ACHN (cell line): ENCODE measurements at regions not wholly inside any gene's neighbourhood (a gene's known extent, or its start where the extent isn't known, plus 50 kb on each side); places are given as distances from the start of the nearest gene placed in this dataset.
"Not testable (repeated sequence)": the region's sequence is repeated elsewhere in the genome, so short reads cannot be mapped to it uniquely, and the experiment has no call there.

Experiments
- DNase-seq: peaks from one replicate; pipeline ENCODE4 v3.0.0-alpha.2; 2015
- in situ Hi-C: cut with HindIII; loops from 2 replicates; pipeline ENCODE4 v1.10.0; 2017; ENCODE audit warnings: low sequenced_read_pairs, low pct_ligation_motif_present, low pct_unique_long_range_greater_than_20kb

DNA sequence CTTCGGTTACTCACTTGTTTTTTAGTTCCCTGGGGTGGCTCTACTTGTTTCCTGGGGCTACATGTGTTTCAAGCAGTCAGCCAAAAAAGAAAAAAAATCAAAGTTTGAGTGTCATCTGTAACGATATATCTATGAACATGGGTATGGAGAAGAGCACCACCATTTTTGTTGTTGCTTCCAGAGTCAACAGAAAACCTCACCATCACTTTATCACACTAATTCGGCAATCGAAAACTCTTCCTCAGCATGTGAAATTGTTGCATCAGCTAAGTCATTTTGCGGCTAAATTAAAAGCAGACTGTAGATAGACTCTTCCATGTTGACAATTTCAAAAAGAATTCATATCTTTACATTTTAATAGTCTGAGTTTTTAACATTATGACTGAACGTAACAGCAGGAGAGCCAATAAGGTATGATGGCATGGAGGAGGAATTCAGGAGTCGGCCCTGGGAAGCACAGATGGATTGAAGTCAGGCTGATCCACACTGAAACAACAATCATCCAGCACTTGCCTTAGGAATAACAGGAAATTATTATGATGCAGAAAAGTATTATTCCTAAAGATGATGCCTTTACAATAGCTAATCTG, 455.7 kb upstream of the KLF6 start:
- DNase-seq: no peak
- in situ Hi-C loops: no loop called here

DNA sequence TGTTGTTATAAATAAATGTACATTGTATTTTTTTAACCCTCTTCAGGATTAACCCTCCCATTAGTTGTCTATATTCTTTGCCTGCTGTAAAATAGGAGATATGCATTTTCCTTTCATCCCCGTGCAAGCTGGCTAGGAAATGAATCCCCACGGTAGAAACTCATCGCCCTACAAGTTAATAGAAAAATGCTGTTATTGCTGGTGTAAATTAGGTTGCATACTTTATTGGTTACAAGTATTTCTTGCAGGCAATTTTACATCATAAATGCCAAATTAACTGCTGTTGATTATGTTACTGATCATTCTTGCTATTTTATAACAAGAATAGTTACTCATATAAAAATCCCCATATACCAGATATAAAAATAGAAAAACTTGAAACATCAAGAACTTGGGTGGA, 454.2 kb upstream of the KLF6 start:
- no peak for DNase-seq
- in situ Hi-C loops: no loop called here

GRCh38 chr10:4236905-4237304, 451.9 kb upstream of the KLF6 start:
- DNase-seq, in situ Hi-C loops: not testable (repeated sequence)

GRCh38 chr10:4234661-4235060, 449.7 kb upstream of the KLF6 start:
- no peak for DNase-seq
- in situ Hi-C loops: no loop called here

DNA sequence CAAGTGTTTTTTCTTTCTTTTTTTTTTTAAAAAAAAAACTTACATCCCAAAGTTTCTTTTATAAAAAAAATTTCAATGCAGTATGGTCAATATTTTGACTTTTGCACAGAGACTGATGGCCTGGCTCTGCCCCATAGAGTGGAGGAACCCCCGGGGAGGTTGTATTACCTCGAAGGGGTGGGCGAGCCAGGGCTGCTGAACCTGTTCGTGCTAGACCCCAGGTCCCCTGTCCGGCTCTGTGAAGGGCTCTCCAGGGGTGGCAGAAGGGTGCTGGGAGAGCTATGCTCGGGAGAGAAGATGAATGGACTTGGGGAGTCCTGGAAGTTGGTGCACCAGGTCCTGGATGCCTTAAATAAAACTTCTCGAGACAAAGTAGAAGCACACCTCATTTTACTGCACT, 446.4 kb upstream of the KLF6 start:
- in situ Hi-C loops: no loop called here
- no peak for DNase-seq

DNA sequence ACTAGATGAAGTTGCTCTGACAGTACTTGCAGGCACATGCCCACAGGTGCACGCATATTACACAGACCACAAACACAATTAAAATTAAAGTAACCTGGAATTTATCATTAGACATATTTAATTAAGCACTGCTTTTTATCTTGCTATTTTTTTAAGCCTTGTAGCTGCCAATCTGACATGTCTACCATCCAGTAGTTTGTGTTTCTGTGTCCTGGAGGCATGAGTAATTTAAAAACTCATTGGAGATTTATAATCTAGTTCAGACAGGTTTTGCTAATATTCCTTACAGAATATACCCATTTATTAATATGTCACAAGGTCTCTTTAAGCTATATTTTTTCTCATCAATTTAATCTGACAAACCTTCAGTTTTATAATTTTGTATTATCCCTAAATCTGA, 445.0 kb upstream of the KLF6 start:
- in situ Hi-C loops: no loop called here
- no peak for DNase-seq

- DNase-seq: no peak
- in situ Hi-C loops: no loop called here
Measured at GRCh38 chr10:4229106-4229505, 444.1 kb upstream of the KLF6 start.

- peak; percentile 38 for DNase-seq
- in situ Hi-C loops: no loop called here
Measured at GRCh38 chr10:4227586-4227985, 442.6 kb upstream of the KLF6 start.

DNA sequence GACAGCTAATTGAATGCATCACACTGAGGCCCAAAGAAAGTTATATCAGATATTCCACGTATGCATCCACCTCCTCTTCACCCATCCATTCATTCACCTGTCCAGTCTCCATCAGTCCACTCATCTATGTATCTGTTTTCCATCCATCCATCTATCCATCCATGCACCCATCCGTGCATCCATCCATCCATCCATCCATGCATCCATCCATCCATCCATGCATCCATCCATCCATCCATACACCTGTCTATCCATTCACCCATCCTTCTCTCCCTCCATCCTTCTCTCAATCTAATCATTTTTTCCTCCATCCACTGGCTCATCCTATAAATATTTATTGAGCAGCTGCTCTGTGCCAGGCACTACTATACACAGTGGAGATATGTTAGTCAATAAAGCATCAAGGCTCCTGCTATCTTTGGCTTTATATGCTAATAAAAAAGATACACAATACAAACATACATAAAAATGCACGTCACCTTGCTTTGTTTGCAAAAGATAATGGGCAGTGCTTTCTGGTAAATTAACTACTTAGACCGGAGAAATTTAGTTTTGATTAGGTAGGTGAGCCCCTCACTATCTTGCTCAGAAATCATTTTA, 442.0 kb upstream of the KLF6 start:
- in situ Hi-C loops: no loop called here
- DNase-seq: no peak

- DNase-seq: no peak
- in situ Hi-C loops: no loop called here
Measured at GRCh38 chr10:4224178-4224577, 439.2 kb upstream of the KLF6 start.

DNA sequence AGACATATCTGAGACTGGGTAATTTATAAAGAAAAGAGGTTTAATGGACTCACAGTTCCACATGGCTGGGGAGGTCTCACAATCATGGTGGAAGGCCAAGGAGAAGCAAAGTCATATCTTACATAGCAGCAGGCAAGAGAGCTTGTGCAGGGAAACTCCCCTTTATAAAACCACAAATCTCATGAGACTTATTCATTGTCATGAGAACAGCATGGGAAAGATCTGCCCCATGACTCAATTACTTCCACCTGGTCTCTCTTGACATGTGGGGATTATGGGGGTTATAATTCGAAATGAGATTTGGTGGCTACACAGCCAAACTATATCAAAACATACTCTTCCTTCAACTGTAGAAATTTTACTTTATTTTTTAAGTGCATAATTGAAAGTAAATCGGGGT, 436.3 kb upstream of the KLF6 start:
- in situ Hi-C loops, DNase-seq: not testable (repeated sequence)

DNA sequence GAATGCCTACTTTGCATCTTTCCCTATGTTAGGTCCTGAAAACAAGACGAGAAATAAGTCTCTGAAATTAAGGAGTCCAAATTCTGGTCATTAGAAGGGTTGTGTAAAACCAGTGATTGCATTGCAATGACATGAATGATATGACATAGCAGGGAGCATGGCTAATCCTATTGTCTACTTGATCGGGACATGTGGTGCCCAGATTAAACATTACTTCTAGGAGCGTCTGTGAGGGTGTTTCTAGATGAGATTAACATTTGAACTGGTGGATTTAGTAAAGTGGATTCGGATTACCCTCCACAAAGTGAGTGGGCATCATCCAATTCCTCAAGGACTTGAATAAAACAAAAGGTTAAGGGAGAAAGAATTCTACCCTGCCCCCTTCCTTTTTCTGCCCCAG, 434.9 kb upstream of the KLF6 start:
- in situ Hi-C loops: no loop called here
- DNase-seq: no peak

- DNase-seq: no peak
- in situ Hi-C loops: no loop called here
Measured at GRCh38 chr10:4217653-4218052, 432.6 kb upstream of the KLF6 start.

DNA sequence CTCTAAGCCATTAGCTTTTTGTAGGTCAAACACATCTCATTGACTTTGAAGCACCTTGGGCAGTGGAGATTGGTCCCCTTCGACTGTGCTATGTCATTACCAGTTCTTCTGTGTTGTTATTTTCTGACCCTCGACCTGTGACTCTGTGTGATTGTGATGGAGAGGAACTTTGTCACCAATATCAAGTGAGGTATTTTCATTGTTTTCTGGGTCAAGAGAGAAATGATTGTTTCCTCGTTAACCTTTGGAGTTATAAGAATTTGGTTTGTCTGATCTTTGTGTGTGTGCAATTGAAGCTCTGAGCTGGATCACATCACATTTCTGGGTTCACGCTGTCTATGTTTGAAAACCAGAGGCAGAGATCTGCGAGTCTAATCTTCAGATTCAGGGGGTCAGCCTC, 432.2 kb upstream of the KLF6 start:
- no peak for DNase-seq
- in situ Hi-C loops: no loop called here

DNA sequence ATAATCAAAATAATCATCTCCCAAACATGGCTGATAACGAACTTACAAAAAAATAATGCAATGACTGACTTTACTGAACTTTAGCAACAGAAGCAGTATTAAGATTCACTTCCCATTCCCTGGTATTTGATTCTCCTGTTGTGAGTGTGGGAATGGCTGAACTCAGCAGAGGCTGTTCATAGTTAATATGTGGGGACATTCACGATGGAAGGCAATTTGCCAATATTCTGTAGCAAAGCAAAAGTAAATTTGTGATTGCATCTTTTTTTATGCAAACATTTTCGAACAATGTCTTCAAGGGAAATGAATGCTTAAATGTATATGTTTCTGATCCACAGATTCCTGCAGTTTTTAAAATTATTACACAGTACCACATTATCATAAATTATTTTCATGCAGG, 431.7 kb upstream of the KLF6 start:
- DNase-seq: no peak
- in situ Hi-C loops: no loop called here

- no peak for DNase-seq
- in situ Hi-C loops: no loop called here
Measured at GRCh38 chr10:4215963-4216575, 431.1 kb upstream of the KLF6 start.

- in situ Hi-C loops: no loop called here
- no peak for DNase-seq
Measured at GRCh38 chr10:4215485-4215884, 430.5 kb upstream of the KLF6 start.

GRCh38 chr10:4214908-4215307, 429.9 kb upstream of the KLF6 start:
- in situ Hi-C loops: no loop called here
- no peak for DNase-seq

DNA sequence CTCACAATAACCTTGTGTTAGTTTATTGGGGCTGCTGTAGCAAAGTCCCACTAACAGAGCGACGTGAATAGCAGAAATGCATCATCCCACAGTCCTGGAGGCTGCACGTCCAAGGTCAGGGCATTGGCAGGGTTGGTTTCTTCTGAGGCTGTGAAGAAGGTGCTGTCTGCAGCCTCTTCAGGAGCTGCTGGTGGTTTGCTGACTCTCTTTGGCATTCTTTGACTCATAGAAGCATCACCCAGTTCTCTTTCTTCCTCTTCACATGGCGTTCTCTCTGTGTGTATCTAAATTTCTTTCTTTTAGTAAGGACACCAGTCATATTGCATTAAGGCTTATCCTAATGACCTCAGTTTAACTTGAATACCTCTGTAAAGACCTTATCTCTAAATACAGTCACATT, 428.4 kb upstream of the KLF6 start:
- no peak for DNase-seq
- in situ Hi-C loops: no loop called here

DNA sequence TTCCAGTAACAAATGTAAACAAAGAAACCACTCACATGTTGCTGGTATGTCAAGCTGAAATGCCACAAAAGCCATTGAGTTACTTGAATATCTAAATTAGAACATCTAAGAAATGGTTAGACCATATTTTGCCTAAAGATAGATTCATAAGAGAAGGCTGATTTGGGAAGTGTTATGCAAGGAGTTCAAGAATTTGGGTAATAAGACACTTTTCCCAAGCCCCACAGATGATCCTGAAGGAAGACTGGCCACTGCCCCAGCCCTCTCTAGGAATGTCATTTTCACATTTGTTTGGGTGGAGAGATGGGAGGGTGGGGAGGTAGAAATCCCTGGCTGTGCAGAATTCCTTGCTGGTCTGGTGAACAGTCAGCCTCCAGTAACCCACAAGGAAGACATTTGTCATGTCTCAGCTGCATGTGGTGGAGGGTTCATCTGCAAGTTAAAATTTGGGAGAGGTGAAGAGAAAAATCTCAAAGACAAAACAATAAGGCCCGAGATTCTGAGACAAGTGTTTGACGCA, 427.2 kb upstream of the KLF6 start:
- in situ Hi-C loops: no loop called here
- DNase-seq: no peak
